ENCODE measurements at regions not wholly inside any gene's neighbourhood (a gene's known extent, or its start where the extent isn't known, plus 50 kb on each side); places are given as distances from the start of the nearest gene placed in this dataset.

DNA sequence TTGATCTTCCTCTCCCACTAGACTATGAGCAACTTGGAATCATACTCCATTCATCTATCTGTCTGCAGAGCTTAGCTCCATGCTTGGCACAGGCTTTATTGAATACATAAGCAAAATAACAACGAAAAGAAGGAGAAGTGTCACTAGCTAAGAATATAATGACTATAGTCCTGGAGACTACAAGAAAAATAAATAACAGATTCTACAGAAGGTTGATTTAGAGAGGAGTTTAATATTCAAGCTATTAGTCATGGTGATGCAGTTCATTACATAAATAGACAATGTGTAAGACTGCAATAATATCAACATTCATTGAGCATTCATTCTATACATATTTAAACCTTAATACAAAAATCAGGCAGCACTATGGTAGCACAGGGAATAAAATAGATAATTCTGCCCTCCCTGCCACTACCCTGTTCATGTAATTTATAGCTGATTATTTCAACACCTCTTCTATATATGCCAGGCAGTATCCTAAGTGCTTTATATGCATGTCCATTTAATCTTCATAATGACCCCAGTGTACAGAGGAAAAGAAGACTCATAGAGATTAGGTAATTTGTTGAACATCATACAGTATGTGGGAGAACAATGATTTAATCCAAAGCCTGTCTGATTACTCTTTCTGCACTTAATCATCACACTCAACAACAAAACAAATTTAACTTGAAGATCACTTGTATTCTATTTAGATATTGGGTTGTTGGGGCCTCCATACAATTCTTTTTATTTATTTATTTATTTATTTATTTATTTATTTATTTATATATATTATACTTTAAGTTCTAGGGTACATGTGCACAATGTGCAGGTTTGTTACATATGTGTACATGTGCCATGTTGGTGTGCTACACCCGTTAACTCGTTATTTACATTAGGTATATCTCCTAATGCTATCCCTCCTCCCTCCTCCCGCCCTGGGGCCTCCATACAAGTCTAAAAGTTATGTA lies 165.3 kb downstream of the RNF152 start:
- TF ChIP-seq, protein P1, sequence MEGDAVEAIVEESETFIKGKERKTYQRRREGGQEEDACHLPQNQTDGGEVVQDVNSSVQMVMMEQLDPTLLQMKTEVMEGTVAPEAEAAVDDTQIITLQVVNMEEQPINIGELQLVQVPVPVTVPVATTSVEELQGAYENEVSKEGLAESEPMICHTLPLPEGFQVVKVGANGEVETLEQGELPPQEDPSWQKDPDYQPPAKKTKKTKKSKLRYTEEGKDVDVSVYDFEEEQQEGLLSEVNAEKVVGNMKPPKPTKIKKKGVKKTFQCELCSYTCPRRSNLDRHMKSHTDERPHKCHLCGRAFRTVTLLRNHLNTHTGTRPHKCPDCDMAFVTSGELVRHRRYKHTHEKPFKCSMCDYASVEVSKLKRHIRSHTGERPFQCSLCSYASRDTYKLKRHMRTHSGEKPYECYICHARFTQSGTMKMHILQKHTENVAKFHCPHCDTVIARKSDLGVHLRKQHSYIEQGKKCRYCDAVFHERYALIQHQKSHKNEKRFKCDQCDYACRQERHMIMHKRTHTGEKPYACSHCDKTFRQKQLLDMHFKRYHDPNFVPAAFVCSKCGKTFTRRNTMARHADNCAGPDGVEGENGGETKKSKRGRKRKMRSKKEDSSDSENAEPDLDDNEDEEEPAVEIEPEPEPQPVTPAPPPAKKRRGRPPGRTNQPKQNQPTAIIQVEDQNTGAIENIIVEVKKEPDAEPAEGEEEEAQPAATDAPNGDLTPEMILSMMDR (IDR thresholded peaks at IDR 0.05; ENCODE audit: extremely low read depth in 1 of 2, insufficient read depth in 1 of 2, low read depth in 1 of 2, low read length in 2 of 2), result no peak
- TF ChIP-seq POLR2A (IDR thresholded peaks at IDR 0.05; ENCODE audit: low read depth, low read length) (no peak), GATA2 (IDR thresholded peaks at IDR 0.05; ENCODE audit: insufficient read depth, insufficient read length, low read depth, low read length) (no peak), EZH2 (IDR thresholded peaks at IDR 0.05; ENCODE audit: borderline replicate concordance, low read depth, low read length, severe bottlenecking) (no peak), POLR2AphosphoS5 (IDR thresholded peaks at IDR 0.05; ENCODE audit: insufficient read depth, low read depth, low read length) (no peak), JUN (IDR thresholded peaks at IDR 0.05; ENCODE audit: borderline replicate concordance, insufficient read depth, insufficient read length, low read depth) (peak; percentile 5), MYC (IDR thresholded peaks at IDR 0.05; ENCODE audit: low read depth, low read length) (no peak)
- TF ChIP-seq, protein P2, sequence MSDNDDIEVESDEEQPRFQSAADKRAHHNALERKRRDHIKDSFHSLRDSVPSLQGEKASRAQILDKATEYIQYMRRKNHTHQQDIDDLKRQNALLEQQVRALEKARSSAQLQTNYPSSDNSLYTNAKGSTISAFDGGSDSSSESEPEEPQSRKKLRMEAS (IDR thresholded peaks at IDR 0.05; ENCODE audit: insufficient read depth, insufficient read length), result no peak

All from endothelial cell of umbilical vein (primary cell).